ENCODE measurements at regions not wholly inside any gene's neighbourhood (a gene's known extent, or its start where the extent isn't known, plus 50 kb on each side); places are given as distances from the start of the nearest gene placed in this dataset.

DNA sequence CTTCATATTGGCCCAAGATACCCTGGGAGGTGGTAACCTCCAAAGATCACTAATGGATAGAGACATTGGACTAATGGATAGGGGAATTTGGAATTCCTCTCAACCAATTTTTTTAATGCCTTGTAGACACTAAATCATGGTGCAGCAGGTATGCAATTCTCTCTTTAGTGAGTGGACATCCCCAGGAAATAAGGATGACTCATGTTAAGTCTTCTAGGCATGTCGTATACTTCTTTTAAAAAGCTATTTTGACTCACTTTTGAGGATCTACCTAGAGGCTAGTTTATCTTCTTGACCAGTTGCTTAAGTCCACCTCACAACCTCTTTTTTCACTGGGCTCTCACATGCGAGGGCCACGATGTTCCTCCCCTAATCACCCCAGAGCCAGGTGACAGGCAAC lies 211.6 kb upstream of the CDH12 start:
- DNase-seq, result no peak

GRCh38 chr5:23053846-23054245 lies 200.7 kb upstream of the CDH12 start:
- no peak for DNase-seq

DNA sequence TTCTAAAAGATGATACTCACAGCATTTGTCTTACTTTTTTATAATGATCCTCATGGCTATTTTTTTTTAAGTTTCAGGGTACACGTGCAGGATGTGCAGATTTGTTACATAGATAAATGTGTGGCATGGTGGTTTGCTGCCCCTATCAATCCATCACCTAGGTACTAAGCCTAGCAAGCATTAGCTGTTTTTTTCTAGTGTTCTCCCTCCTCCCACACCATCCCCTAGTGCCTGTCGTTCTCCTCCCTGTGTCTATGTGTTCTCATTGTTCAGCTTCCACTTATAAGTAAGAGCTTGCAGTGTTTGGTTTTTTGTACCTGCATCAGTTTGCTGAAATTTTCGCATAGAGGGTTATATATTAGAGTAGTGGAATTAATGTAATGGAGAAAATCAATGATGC lies 189.1 kb upstream of the CDH12 start:
- no peak for DNase-seq

GRCh38 chr5:23035555-23036090 lies 182.5 kb upstream of the CDH12 start:
- DNase-seq, result no peak

GRCh38 chr5:23033864-23034263 lies 180.7 kb upstream of the CDH12 start:
- DNase-seq, result no peak

DNA sequence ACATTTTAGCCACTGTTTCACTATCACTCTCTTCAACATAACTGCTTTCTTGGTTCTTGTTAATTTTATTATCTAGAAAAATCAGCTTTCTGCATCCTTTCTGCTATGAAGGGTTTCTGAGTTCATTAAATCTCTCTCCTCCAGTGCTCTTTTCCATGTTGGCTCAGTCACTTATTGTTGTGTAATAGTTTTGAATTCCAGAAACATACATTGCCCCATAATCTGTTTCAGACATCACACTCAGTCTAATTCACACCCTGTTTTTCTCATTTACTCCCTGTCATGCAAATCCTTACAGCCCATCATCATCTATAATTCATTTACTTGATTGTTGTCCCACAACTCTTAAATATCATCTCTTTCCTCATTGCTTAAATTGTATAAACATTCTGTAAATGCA lies 176.1 kb upstream of the CDH12 start:
- no peak for DNase-seq

DNA sequence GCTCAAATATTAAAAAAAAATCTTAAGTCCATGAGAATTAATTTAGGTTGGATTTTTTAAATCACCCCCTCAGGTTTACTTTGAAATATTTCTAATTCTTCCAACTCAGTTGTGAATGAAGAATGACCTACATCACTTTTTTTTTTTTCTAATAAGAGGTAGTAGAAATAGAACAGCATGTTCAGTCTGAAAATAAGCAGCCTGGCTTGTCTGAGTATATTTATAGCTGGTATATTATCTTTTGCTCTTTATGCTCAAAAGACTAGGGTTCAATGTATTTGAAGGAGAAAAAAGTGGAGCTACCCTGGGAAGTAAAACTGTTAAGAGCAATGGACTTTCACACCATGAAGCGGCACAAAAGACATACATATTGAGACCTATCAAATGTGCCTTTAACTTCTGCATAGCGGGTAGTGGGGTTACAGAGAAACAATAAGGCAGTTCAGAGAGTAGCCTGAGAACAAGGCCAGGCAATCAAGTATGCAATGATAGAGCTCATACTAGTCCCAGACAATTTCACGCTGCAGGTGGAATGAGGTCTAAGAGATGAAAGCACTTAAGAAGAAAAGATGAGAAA lies 175.4 kb upstream of the CDH12 start:
- DNase-seq, result no peak

- no peak for DNase-seq
Measured at GRCh38 chr5:23027830-23028229, 174.7 kb upstream of the CDH12 start.

DNA sequence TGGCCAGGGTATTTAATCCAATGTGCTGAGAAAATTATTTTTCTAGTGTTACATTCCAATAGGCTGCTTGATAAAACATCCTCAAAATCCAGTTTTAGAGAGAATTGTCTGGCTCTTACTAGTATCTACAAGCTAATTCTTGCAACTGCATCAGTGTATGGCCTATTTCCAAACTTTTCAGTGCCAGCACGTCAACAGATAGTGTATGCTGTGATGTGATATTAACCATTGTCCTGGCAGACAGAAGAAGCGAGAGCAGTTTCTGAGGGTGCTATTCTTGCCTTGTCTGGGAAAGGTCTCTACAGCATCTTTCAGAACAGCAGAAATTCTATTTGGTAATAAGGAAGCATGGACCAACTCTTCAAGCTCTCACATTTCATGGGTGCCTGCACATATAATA lies 174.2 kb upstream of the CDH12 start:
- DNase-seq, result no peak

DNA sequence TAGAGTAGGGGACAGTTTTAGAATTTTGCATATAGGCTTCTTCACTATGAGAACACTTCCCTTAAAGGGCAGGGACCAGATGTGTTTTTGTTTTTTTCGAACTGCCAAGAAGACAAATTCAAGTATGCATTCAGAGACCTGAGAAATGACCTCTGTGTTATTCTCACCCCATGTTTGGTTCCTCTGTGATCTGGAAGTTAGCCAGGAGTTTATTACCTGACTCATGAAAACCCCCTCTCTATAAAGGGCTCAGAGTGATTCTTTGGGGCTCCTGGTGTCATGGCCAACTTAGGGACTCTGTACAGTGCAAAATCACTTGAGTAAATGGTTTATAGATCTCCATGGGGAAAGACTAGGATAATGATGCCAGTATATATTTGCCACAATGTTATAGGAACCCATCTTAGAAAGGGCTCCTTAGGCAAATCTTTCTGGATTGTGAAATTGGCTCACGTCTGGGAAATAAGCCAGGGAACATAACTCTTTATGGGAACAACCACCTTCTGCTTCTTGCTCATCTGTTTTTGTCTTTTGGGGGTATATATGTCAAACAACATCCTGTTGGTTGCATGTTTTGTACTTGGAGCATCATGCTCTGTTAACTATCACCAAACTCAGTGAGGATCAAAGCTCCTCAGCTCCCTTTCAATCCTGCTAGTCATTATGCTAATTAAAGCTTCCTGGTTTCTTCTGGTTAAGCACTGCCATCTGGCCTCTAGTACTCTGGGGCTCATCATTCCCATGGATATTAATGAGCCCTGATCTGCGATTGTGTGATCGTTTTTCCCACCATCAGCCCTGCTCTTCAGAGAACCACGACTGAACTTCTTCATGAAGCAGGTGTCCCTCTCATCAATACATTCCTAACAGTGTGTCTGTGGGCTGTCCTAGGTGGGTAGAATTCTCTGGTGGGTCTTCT lies 173.4 kb upstream of the CDH12 start:
- no peak for DNase-seq

DNA sequence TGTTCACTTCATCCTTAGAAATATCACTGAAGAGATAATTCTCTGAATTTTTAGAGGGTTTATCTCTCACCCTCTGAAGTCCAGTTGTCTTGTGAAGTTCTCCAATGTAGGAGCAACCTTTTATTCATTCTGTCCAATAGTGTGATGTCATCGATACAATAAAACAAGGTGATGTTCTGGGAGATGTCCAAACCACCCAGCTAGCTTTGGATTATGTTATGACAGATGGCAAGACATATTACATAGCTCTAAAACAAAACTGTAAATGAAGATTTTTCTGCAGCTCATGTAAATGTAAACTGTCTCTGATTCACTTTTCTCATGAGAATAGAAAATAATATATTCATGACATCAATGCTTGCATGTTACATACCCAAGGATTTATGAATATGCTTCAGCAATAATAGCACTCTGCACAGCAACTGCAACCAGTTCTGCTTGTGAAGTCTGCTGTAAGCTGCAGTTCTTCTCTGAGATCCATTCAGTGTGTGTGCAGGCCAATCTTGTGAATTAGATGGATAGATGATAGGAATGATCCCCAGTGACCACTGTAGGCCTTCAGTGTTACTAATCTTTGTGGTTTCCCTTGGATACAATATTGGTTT lies 172.6 kb upstream of the CDH12 start:
- no peak for DNase-seq

GRCh38 chr5:23024470-23024869 lies 171.3 kb upstream of the CDH12 start:
- no peak for DNase-seq

DNA sequence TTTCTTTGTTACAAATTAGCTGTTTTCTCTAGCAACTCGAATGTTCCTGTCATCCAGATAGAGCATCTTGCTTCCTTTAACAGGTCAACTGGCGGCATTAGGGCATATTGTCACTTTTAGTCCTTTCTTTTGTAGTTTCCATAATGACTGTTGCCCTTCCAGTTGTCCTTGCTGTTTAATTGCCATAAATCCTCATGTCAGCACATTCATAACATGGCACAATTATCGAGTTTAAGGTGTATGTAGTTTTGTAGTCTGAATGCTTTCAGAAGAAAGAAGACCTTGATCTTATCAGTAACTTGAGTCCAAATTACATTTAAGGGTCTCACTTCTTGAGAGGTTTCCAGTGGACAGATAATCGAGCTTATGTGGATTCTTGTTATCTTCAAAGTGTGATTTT lies 161.7 kb upstream of the CDH12 start:
- DNase-seq, result no peak

- no peak for DNase-seq
Measured at GRCh38 chr5:23014266-23014665, 161.1 kb upstream of the CDH12 start.

GRCh38 chr5:23013395-23013998 lies 160.4 kb upstream of the CDH12 start:
- DNase-seq, result no peak

- DNase-seq, result no peak
Measured at GRCh38 chr5:23012842-23013241, 159.7 kb upstream of the CDH12 start.

GRCh38 chr5:23007762-23008161 lies 154.6 kb upstream of the CDH12 start:
- no peak for DNase-seq

DNA sequence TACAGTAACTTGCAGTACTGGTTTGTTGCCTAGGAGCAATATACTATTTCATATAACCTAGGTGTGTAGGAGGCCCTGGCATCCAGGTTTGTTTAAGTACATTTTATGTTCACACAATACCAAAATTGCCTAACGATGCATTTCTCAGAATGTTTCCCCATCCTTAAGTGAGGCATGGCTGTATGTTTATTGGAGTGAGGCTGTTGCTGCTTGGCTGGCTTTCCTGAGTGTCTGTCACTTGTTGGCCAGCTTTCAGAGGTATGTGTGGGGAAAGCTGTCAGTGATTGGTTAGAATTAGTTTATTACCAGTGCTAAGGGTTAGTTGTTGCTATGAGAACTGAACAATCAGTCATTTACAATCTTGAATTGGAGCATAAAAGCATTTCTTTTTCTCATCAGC lies 154.1 kb upstream of the CDH12 start:
- DNase-seq, result no peak

DNA sequence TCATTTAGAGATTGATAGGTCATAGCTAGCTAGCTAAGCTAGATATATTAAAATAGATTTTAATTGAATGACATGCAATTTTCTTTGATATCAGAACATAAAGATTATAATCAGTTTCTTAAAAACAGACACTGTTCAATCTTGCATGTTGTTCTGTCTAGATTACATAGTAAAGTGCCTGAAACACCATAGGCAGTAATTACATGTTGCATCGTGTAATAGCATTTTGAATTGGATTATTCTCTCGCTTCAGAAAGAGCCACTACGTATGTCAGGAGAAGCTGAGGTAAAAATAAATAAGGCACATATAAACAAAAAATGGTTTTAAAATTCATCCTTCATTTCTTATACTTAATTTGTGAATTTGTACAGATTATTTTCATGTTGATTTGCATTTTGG lies 148.0 kb upstream of the CDH12 start:
- DNase-seq, result no peak

- DNase-seq, result no peak
Measured at GRCh38 chr5:22998774-22999173, 145.6 kb upstream of the CDH12 start.

- DNase-seq, result no peak
Measured at GRCh38 chr5:22998362-22998761, 145.2 kb upstream of the CDH12 start.

DNA sequence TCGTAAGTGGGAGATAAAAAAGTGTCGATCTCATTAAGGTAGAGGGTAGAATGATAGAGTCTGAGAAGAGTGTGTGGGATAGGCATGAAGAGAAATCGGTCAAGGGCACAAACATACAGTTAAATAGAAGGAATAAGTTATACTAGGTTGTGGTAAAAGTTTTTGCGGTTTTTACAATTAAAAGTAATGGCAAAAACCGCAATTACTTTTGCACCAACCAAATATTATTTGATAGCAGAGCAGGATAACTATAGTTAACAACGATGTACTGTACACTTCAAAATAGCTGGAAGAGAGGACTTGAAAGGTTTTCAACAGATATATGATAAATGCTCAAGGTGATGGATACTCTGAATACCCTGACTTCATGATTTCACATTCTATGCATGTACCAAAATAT lies 135.8 kb upstream of the CDH12 start:
- no peak for DNase-seq

- no peak for DNase-seq
Measured at GRCh38 chr5:22986281-22986680, 133.1 kb upstream of the CDH12 start.

- DNase-seq, result no peak
Measured at GRCh38 chr5:22985446-22985845, 132.3 kb upstream of the CDH12 start.

All from right forelimb (tissue), 1 donor.